WTC11 (cell line): ENCODE measurements at regions not wholly inside any gene's neighbourhood (a gene's known extent, or its start where the extent isn't known, plus 50 kb on each side); places are given as distances from the start of the nearest gene placed in this dataset.
A peak's percentile ranks its signal among the peaks of the same experiment; 100 is the strongest.

Source experiments
- ATAC-seq: fragments of 200-7000 bp; cut with Tn5 transposase; 2 replicates; pipeline ENCODE4 v1.10.0; 2021; ENCODE audit warnings: mild to moderate bottlenecking, moderate library complexity
- CTCF ChIA-PET: fragments of 300-600 bp; sonication (Branson Sonifier 250); formaldehyde crosslinking; loops from one replicate; lab custom pipeline; 2021; ENCODE audit warnings: antibody characterized with exemption; lab: Charles Lee
- POLR2A ChIA-PET: fragments of 350-600 bp; sonication (Branson Sonifier 250); formaldehyde crosslinking; loops from one replicate; lab custom pipeline; 2021; ENCODE audit warnings: antibody characterized with exemption; lab: Charles Lee
- DNase-seq: peaks from one replicate; pipeline ENCODE4 v3.0.0; 2021; ENCODE audit warnings: low spot score
- H3K27ac Mint-ChIP-seq: 2 replicates; pipeline ENCODE4 v1.8.0; 2021; ENCODE audit warnings: mixed read lengths
- H3K27me3 Mint-ChIP-seq: 2 replicates; pipeline ENCODE4 v1.8.0; 2021; ENCODE audit warnings: low read depth, mild to moderate bottlenecking, moderate library complexity, mixed read lengths
- H3K36me3 Mint-ChIP-seq: 2 replicates; pipeline ENCODE4 v1.8.0; 2021; ENCODE audit warnings: mixed read lengths
- H3K4me1 Mint-ChIP-seq: 2 replicates; pipeline ENCODE4 v1.8.0; 2022; ENCODE audit warnings: mixed read lengths
- H3K4me3 Mint-ChIP-seq: 2 replicates; pipeline ENCODE4 v1.8.0; 2021; ENCODE audit warnings: mild to moderate bottlenecking, moderate library complexity, mixed read lengths
- H3K9me3 Mint-ChIP-seq: 2 replicates; pipeline ENCODE4 v1.8.0; 2021; ENCODE audit warnings: mixed read lengths
- CREB1 ChIP-seq: sonication (generic); formaldehyde crosslinking; IDR thresholded peaks from 2 replicates; pipeline ENCODE4 v1.8.0; 2023; ENCODE audit warnings: mild to moderate bottlenecking, missing genetic modification reagents
- CREM ChIP-seq: sonication (generic); formaldehyde crosslinking; IDR thresholded peaks from 2 replicates; pipeline ENCODE4 v1.8.1; 2022; ENCODE audit warnings: mild to moderate bottlenecking, missing genetic modification reagents, moderate library complexity
- CTCF ChIP-seq: fragments of 200-600 bp; IDR thresholded peaks from 2 replicates; pipeline ENCODE4 v1.8.0; 2022; ENCODE audit warnings: antibody characterized with exemption
- E2F5 ChIP-seq: sonication (generic); formaldehyde crosslinking; IDR thresholded peaks from 2 replicates; pipeline ENCODE4 v1.8.1; 2022; ENCODE audit warnings: mild to moderate bottlenecking, moderate library complexity, missing genetic modification reagents
- FOXK1 ChIP-seq: sonication (generic); formaldehyde crosslinking; IDR thresholded peaks from 2 replicates; pipeline ENCODE4 v1.8.0; 2022; ENCODE audit warnings: mild to moderate bottlenecking, moderate library complexity, missing genetic modification reagents
- GABPB1 ChIP-seq: sonication (generic); formaldehyde crosslinking; IDR thresholded peaks from 2 replicates; pipeline ENCODE4 v1.8.1; 2023; ENCODE audit warnings: mild to moderate bottlenecking, missing genetic modification reagents
- JAZF1 ChIP-seq: fragments of 250-450 bp; sonication (Bioruptor Pico); IDR thresholded peaks from 2 replicates; pipeline ENCODE4 v1.9.0; 2021; ENCODE audit warnings: moderate library complexity, mild to moderate bottlenecking, inconsistent platforms
- MYBL2 ChIP-seq: sonication (generic); formaldehyde crosslinking; IDR thresholded peaks from 2 replicates; pipeline ENCODE4 v1.8.1; 2023; ENCODE audit warnings: mild to moderate bottlenecking, moderate library complexity, missing genetic modification reagents
- PRRX2 ChIP-seq: fragments of 250-450 bp; sonication (Bioruptor Pico); IDR thresholded peaks from 2 replicates; pipeline ENCODE4 v1.8.0; 2021; ENCODE audit warnings: mild to moderate bottlenecking
- RELA ChIP-seq: sonication (generic); formaldehyde crosslinking; IDR thresholded peaks from 2 replicates; pipeline ENCODE4 v1.8.1; 2022; ENCODE audit warnings: missing genetic modification reagents, mild to moderate bottlenecking, borderline replicate concordance
- SP1 ChIP-seq: sonication (generic); formaldehyde crosslinking; conservative IDR thresholded peaks from 2 replicates; pipeline ENCODE4 v1.8.1; 2022; ENCODE audit warnings: missing genetic modification reagents
- USF1 ChIP-seq: sonication (generic); formaldehyde crosslinking; IDR thresholded peaks from 2 replicates; pipeline ENCODE4 v1.8.0; 2022; ENCODE audit warnings: mild to moderate bottlenecking, missing genetic modification reagents
- USF2 ChIP-seq: sonication (generic); formaldehyde crosslinking; IDR thresholded peaks from 2 replicates; pipeline ENCODE4 v1.8.1; 2023; ENCODE audit warnings: mild to moderate bottlenecking, missing genetic modification reagents, moderate library complexity
- ZNF423 ChIP-seq: fragments of 250-450 bp; sonication (Bioruptor Pico); IDR thresholded peaks from 2 replicates; pipeline ENCODE4 v2.1.2; 2022; ENCODE audit warnings: mild to moderate bottlenecking, moderate library complexity
- ZNF532 ChIP-seq: fragments of 250-450 bp; sonication (Bioruptor Pico); IDR thresholded peaks from 2 replicates; pipeline ENCODE4 v1.9.0; 2021; ENCODE audit warnings: mild to moderate bottlenecking, borderline replicate concordance
- ZNF671 ChIP-seq: fragments of 250-450 bp; sonication (Bioruptor Pico); IDR thresholded peaks from 2 replicates; pipeline ENCODE4 v1.8.0; 2021; ENCODE audit warnings: mild to moderate bottlenecking

- ATAC-seq (peak; percentile 78), DNase-seq (peak; percentile 36)
- no peak overlapping the region for H3K4me3 Mint-ChIP-seq
- CTCF ChIA-PET: no interaction called here
- POLR2A ChIA-PET: no interaction called here
- peaks cover 24% of the 10 kb centered on the region for H3K4me1 Mint-ChIP-seq
- peaks cover 74% of the 10 kb centered on the region for H3K9me3 Mint-ChIP-seq
- H3K36me3 Mint-ChIP-seq: peaks cover 60% of the 10 kb centered on the region
- peak overlapping the region; percentile 44 for H3K27ac Mint-ChIP-seq
- peaks cover 22% of the 10 kb centered on the region for H3K27me3 Mint-ChIP-seq
- TF ChIP-seq ZNF423 (CRISPR knock-in tag) (peak; percentile 51), E2F5 (CRISPR knock-in tag) (no peak), RELA (no peak), FOXK1 (CRISPR knock-in tag) (no peak), GABPB1 (no peak)
Observed at GRCh38 chr2:122927197-122927596, 1097.9 kb upstream of the CNTNAP5 start.

- peak; percentile 72 for ATAC-seq
- Mint-ChIP-seq H3K27me3 (peaks cover 22% of the 10 kb centered on the region), H3K9me3 (peaks cover 67% of the 10 kb centered on the region), H3K4me3 (no peak overlapping the region), H3K36me3 (peaks cover 59% of the 10 kb centered on the region), H3K4me1 (peaks cover 24% of the 10 kb centered on the region), H3K27ac (peak overlapping the region; percentile 16; the same call in 1 of the 2 replicates)
- POLR2A ChIA-PET: interaction anchor here (0.6 to 0.8 kb wide), 2 partner anchors 40 to 408 kb away, joined by 3 read pairs; no protein-coding TSS in a partner anchor
- TF ChIP-seq USF2 (CRISPR knock-in tag) (peak; percentile 49; the same call in 1 of the 2 replicates), MYBL2 (CRISPR knock-in tag) (no peak), USF1 (CRISPR knock-in tag) (0 out of 2 replicates have a peak, but pooled peaks have one; percentile 19), JAZF1 (no peak), CTCF (no peak), CREM (no peak), SP1 (CRISPR knock-in tag) (no peak), ZNF532 (CRISPR knock-in tag) (no peak), CREB1 (CRISPR knock-in tag) (no peak), ZNF671 (CRISPR knock-in tag) (no peak), PRRX2 (CRISPR knock-in tag) (no peak)
- CTCF ChIA-PET: interaction anchor here (1.0 to 1.5 kb wide), 2 partner anchors 61 to 396 kb away, joined by 3 read pairs; no protein-coding TSS in a partner anchor
- DNase-seq: no peak
Observed at GRCh38 chr2:122927710-122928557, 1097.2 kb upstream of the CNTNAP5 start.
